DND-41 (cell line): ENCODE measurements at regions not wholly inside any gene's neighbourhood (a gene's known extent, or its start where the extent isn't known, plus 50 kb on each side); places are given as distances from the start of the nearest gene placed in this dataset.

ENCODE experiments used
- CTCF ChIP-seq: IDR thresholded peaks from 2 replicates; pipeline ENCODE4 v1.5.1; 2012; ENCODE audit warnings: borderline replicate concordance, low read length, moderate library complexity, mild to moderate bottlenecking; ENCODE audit not compliant: poor library complexity, severe bottlenecking; ENCODE audit errors: extremely low read depth
- EZH2 ChIP-seq: IDR thresholded peaks from 3 replicates; pipeline ENCODE4 v1.6.1; 2012; ENCODE audit warnings: borderline replicate concordance, low read depth, mild to moderate bottlenecking, moderate library complexity, low read length, inconsistent platforms; ENCODE audit not compliant: severe bottlenecking

DNA sequence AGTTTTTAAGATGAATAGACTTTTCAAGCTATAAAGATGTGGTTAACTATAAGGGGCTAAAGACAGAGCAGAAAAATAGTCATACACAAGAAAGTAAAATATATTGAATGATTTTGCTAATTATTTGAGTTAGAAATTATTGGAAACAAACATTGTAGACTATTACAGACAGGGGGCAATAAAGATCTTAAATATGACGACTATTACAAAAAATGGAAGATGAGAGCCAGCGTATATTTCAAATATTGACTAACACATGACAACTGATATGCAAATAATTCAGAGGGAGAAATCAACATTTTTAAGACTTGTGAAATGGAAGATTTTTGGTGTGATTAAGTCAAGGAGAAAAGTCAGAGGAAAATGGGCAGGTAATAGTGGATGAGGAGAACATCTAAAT is 520.2 kb upstream of the NUDT12 start:
- TF ChIP-seq CTCF (no peak), EZH2 (no peak)
